Heart left ventricle (tissue), 16 donors: ENCODE measurements at regions not wholly inside any gene's neighbourhood (a gene's known extent, or its start where the extent isn't known, plus 50 kb on each side); places are given as distances from the start of the nearest gene placed in this dataset.

ENCODE experiments used
- ATAC-seq, 4 donors: fragments of 200-7000 bp; cut with Tn5 transposase; one replicate each; pipeline ENCODE4 v1.9.1; 2020 to 2022; ENCODE audit warnings: moderate library complexity in 4 of 4, mild to moderate bottlenecking in 3 of 4, moderate number of reproducible peaks in 1 of 4
- DNase-seq, 5 donors: peaks; one replicate each; pipeline ENCODE4 v3.0.0-alpha.2; 2020
- H3K27ac ChIP-seq, 12 donors: fragments of 200-600 bp; sonication (generic) in 4 of 12; one replicate each; pipeline versions ENCODE4 v1.5.0 to v1.8.0; 2016 to 2022; ENCODE audit warnings: mild to moderate bottlenecking in 2 of 12
- H3K27me3 ChIP-seq, 9 donors: fragments of 200-600 bp; sonication (generic) in 2 of 9; one replicate each; pipeline versions ENCODE4 v1.5.1 to v1.8.0; 2016 to 2022; ENCODE audit warnings: mild to moderate bottlenecking in 3 of 9
- H3K36me3 ChIP-seq, 9 donors: fragments of 200-600 bp; sonication (generic) in 2 of 9; one replicate each; pipeline versions ENCODE4 v1.5.0 to v1.8.0; 2018 to 2022; ENCODE audit warnings: mild to moderate bottlenecking in 2 of 9
- H3K4me1 ChIP-seq, 12 donors: fragments of 200-600 bp; sonication (generic) in 4 of 12; one replicate each; pipeline versions ENCODE4 v1.5.0 to v1.8.0; 2016 to 2022; ENCODE audit warnings: mild to moderate bottlenecking in 3 of 12
- H3K4me3 ChIP-seq, 12 donors: fragments of 200-600 bp; sonication (generic) in 4 of 12; one replicate each; pipeline versions ENCODE4 v1.5.0 to v1.8.0; 2017 to 2022; ENCODE audit warnings: mild to moderate bottlenecking in 9 of 12, moderate library complexity in 4 of 12
- H3K9me3 ChIP-seq, 12 donors: fragments of 200-600 bp; sonication (generic) in 4 of 12; one replicate each; pipeline versions ENCODE4 v1.5.0 to v1.8.0; 2016 to 2022; ENCODE audit warnings: mild to moderate bottlenecking in 1 of 12
- POLR2A ChIP-seq, 2 donors: fragments of 450-650 bp; IDR thresholded peaks; one replicate each; pipeline ENCODE4 v1.6.1; 2017; ENCODE audit warnings: antibody characterized with exemption in 2 of 2, mild to moderate bottlenecking in 2 of 2, moderate library complexity in 2 of 2
- WGBS, 4 donors: extraction: QIAGEN DNeasy Blood & Tissue Kit in 2 of 4; methylation state at CpG; one replicate each; pipeline versions ENCODE4 v1.1.5 to v1.1.7; 2013 to 2018; 5-methylcytosine and 5-hydroxymethylcytosine counted together
- intact Hi-C, 10 donors: fragments of 100-400 bp; cut with DNase I; formaldehyde crosslinking; loops; one replicate each; pipeline versions ENCODE4 v1.11.1 to v1.14.2; 2022
- TF ChIP-seq, protein P1 (sequence below), 12 donors: fragments of 200-600 bp; sonication (generic) in 4 of 12; IDR thresholded peaks; one replicate each; pipeline versions ENCODE4 v1.5.0 to v1.8.0; 2018 to 2022; ENCODE audit warnings: antibody characterized with exemption in 12 of 12, mild to moderate bottlenecking in 5 of 12
- donor health status: ischemic (EF 13 %, LVEDD 7.1; RV severe dilation, severe dysfunction).
- donor health status: healthy with polysubstance abuse.
- donor health status: DM: no; HTN: yes; CAD: no.
- donor health status: DM: no; HTN: no; CAD: no.
- donor health status: ischemic (EF 25% LVEDD 6.9; RV normal size, moderate dysfunction).
- donor health status: ischemic (EF 25% LVEDD 5.7; RV mildly dilated, moderate dysfunction).
- donor health status: healthy.
- donor health status: DM: yes; HTN: yes; CAD: no.
- donor health status: ischemic (EF 35%, LVEDD 5.7; RV mildly dilated, moderate dysfunction).
- donor health status: nonischemic (EF 11% LVEDD 7.7; RV severe dilation, severe dysfunction).
- donor health status: DM: yes; HTN: yes; CAD: no.
- donor health status: PGD.
- donor health status: ischemic (EF 29% LVEDD 5.4; RV normal size, mild dysfunction).
- donor health status: nonischemic (EF 23%, LVEDD 6.1; RV moderate dilation, normal function).

- H3K27me3 ChIP-seq, result no peaks in the 10 kb centered on the region
- H3K4me3 ChIP-seq, result no peak overlapping the region
- WGBS, 4 donors, result 46 to 51% (median 48%) methylated on average over 2 of the region's 2 CpGs
- H3K4me1 ChIP-seq, result no peaks in the 10 kb centered on the region
- TF ChIP-seq, protein P1, sequence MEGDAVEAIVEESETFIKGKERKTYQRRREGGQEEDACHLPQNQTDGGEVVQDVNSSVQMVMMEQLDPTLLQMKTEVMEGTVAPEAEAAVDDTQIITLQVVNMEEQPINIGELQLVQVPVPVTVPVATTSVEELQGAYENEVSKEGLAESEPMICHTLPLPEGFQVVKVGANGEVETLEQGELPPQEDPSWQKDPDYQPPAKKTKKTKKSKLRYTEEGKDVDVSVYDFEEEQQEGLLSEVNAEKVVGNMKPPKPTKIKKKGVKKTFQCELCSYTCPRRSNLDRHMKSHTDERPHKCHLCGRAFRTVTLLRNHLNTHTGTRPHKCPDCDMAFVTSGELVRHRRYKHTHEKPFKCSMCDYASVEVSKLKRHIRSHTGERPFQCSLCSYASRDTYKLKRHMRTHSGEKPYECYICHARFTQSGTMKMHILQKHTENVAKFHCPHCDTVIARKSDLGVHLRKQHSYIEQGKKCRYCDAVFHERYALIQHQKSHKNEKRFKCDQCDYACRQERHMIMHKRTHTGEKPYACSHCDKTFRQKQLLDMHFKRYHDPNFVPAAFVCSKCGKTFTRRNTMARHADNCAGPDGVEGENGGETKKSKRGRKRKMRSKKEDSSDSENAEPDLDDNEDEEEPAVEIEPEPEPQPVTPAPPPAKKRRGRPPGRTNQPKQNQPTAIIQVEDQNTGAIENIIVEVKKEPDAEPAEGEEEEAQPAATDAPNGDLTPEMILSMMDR (IDR thresholded peaks at IDR 0.05), result no peak
- no peaks in the 10 kb centered on the region for H3K9me3 ChIP-seq
- no peaks in the 10 kb centered on the region for H3K36me3 ChIP-seq
- no peak for ATAC-seq
- H3K27ac ChIP-seq, result no peak overlapping the region
- intact Hi-C loops, result no loop called here
- DNase-seq, result no peak
Measured at GRCh38 chr13:78410164-78410563, 193.2 kb downstream of the POU4F1 start.

DNA sequence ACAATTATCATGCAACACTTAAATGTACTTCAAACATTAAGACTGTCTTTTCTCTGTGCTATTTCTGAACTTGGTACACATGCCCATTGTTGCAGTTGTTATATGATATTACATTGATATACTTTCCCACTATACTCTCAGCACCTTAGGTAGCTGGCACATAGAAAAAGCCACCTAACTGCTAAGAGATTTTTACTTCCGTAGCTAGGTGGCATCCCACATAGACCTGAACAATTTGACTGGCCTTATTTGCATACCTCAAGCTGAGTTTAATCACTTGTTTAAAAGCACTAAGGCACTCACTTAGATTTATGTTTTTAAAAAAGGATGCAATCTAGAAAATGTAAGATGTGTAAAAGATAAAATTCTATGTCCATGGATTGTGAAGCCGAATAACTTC is 194.2 kb downstream of the POU4F1 start:
- Histone ChIP-seq H3K9me3 (no peaks in the 10 kb centered on the region), H3K27ac (no peak overlapping the region), H3K4me3 (no peak overlapping the region), H3K4me1 (no peaks in the 10 kb centered on the region), H3K36me3 (no peaks in the 10 kb centered on the region), H3K27me3 (no peaks in the 10 kb centered on the region)
- ATAC-seq (no peak), DNase-seq (no peak)
- intact Hi-C loops, result no loop called here
- TF ChIP-seq, protein P1 (IDR thresholded peaks at IDR 0.05), result no peak
- no peak for TF ChIP-seq POLR2A (IDR thresholded peaks at IDR 0.05)
- 63 to 67% (median 64%) methylated on average over 2 of the region's 2 CpGs for WGBS, 4 donors

DNA sequence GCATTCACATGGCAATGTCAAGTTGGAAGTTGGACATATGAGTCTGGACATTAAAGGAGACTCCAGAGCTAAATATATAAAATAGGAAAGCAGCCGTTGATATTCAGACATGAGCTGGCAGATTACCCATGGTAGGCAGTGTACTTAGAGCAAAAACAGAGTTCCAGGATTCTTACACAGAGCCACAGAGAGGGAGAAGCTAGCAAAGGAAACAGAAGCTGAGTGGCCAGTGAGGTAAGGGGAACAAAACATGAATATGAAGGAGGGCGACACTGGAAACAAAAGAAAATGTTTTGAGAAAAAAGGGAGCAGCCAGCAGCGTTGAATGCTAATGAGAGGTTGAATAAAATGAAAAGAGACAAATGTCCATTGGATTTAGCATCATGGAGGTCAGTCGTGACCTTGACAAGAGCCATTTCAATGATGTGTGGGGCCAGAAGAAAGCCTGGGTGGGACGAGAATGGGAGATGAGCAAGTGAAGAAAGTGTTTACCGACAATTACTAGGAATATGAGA is 198.4 kb downstream of the POU4F1 start:
- ATAC-seq (no peak), DNase-seq (no peak)
- no peak overlapping the region for H3K27ac ChIP-seq
- 69 to 84% (median 76%) methylated on average over 6 of the region's 6 CpGs for WGBS, 4 donors
- H3K36me3 ChIP-seq, result no peaks in the 10 kb centered on the region
- no peaks in the 10 kb centered on the region for H3K4me1 ChIP-seq
- no peaks in the 10 kb centered on the region for H3K9me3 ChIP-seq
- no peak overlapping the region for H3K4me3 ChIP-seq
- intact Hi-C loops, result no loop called here
- no peaks in the 10 kb centered on the region for H3K27me3 ChIP-seq
- TF ChIP-seq POLR2A (IDR thresholded peaks at IDR 0.05), result no peak
- TF ChIP-seq, protein P1 (IDR thresholded peaks at IDR 0.05), result no peak

- Histone ChIP-seq H3K4me3 (no peak overlapping the region), H3K27ac (no peak overlapping the region), H3K36me3 (no peaks in the 10 kb centered on the region), H3K9me3 (no peaks in the 10 kb centered on the region), H3K4me1 (no peaks in the 10 kb centered on the region), H3K27me3 (no peaks in the 10 kb centered on the region)
- DNase-seq (no peak), ATAC-seq (no peak)
- TF ChIP-seq, protein P1 (IDR thresholded peaks at IDR 0.05), result no peak
- TF ChIP-seq POLR2A (IDR thresholded peaks at IDR 0.05), result no peak
- 49 to 59% (median 51%) methylated on average over 2 of the region's 2 CpGs for WGBS, 4 donors
- intact Hi-C loops, result no loop called here
Measured at GRCh38 chr13:78402708-78403400, 200.5 kb downstream of the POU4F1 start.
